Right ventricle myocardium superior (tissue), 1 donor: ENCODE measurements at regions not wholly inside any gene's neighbourhood (a gene's known extent, or its start where the extent isn't known, plus 50 kb on each side); places are given as distances from the start of the nearest gene placed in this dataset.
"Not testable (repeated sequence)": the region's sequence is repeated elsewhere in the genome, so short reads cannot be mapped to it uniquely, and the experiment has no call there.

Source experiments
- ATAC-seq: fragments of 200-7000 bp; cut with Tn5 transposase; one replicate; pipeline ENCODE4 v1.9.1; 2020; ENCODE audit warnings: mild to moderate bottlenecking; ENCODE audit not compliant: poor library complexity
- DNase-seq: peaks from one replicate; pipeline ENCODE4 v3.0.0-alpha.2; 2020
- intact Hi-C: fragments of 100-400 bp; cut with DNase I; formaldehyde crosslinking; loops from one replicate; pipeline ENCODE4 v1.11.2; 2022
- donor health status: DM: no; HTN: yes; CAD: no; lungs with severe emphysema.

DNA sequence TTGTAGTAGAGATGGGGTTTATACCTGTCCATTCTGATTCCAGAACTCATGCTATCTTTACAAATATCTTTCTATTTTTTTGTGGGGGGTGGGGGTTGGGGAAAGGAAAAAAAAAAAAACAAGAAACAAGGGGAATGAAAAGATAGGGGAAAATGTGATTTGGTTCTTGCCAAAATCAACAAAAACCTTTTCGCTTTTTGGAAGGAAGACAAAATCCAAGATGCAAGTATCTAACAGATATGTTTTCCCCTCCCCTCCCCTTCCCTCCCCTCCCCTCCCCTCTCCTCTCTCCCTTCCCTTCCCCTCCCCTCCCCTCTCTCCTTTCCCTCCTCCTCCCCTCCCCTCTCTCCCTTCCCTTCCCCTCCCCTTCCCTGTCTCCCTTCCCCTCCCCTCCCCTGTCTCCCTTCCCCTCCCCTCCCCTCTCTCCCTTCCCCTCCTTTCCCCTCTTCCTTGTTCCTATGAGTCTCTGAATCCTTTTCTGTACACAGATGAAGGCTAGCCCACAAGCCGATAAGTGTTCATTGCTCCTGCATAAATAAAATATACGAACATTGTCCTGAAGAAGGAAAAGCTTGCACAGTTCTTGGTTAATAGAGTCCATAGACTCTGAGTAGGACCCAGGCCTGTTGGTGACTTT is 551.9 kb downstream of the EDEM1 start:
- no peak for ATAC-seq
- intact Hi-C loops = no loop called here

DNA sequence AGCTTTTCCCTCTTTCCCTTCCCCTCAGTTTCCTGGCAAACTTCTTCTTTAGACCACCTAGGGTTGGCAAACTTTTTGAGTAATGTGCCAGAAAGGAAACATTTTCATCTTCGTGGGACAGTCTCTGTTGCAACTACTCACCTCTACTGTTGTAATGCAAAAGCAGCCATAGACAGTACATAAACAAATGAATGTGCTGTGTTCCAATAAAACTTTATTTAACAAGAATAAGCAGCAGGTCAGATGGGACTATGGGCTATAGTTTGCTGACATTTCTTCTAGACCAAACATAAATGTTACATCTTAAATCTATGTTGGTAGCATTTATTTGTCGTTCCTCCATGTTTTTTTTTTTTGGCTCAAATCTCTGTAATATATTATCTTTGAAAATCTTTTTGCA is 552.4 kb downstream of the EDEM1 start:
- intact Hi-C loops = no loop called here
- ATAC-seq (no peak), DNase-seq (no peak)

More for the DNA sequence above, 551.9 kb downstream of the EDEM1 start:
- no peak for DNase-seq

DNA sequence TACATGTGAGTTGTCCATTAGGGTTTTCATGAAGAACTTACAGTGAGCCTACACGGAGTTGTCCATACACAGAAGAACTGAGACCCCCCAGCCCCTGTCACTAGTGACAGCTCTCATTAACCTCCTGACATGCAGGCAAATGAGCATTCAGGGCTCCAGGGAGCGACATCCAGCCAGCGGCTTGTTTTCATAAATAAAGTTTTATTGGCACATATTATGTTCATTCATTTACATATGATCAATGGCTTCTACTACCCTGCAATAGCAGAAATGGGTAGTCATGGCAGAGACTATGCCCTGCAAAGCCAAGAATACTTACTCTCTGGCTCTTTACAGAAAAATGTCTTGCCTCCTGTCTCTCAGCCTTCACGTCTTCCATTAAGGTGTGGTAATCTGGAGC is 553.5 kb downstream of the EDEM1 start:
- DNase-seq (no peak), ATAC-seq (no peak)
- intact Hi-C loops = no loop called here

DNA sequence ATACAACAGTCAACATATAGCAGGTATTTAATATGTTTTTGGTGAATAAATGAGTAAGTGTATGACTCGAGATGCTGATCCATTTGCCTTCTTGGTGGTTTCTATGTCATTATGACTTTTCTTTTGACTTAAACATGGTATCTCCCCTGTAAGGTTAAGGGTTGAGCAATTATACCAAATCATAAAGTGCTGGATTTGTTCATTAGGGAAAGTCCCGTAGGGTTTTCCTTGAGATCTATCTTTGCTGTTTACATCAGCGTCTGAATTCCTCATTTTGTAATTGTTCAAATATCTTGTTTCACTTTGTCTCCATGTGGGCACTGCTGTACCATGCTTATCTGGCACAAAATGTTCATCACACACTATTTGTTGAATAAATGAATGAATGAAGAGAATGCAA is 562.6 kb downstream of the EDEM1 start:
- ATAC-seq (no peak), DNase-seq (no peak)
- intact Hi-C loops = no loop called here

DNA sequence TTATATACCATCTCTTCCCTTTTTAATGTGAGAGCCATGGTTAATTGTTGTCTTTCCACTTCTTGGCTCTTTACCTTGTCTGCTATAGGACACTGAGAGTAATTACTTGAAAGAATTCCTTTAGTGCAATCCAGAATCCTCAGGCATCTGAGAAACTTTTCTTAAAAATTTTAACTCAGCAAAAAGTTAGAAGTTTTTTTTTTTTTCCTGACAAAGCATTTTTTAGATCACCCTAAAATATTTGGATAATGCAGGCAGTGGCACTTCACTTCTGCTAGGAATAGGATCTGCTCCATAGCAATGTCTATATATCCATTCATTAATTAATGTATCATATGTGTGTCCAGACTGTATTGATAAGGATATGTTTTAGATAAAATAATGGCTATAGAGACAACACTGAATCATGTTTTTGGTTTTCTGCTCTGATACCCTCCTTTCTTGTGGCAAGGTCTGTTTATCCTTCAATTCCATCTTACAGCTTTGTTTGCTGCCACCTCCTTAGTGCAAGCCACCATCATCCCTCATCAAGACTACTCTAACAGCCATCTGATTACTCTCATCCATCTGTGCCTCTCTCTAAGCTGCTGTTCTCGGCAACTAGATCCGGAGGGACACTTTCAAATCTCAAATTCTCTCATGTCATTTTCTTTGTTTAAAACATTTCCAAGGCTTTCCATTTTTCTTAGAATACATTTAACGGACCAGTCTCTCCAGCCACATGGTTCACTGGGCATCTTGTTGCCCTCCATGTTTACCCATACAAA is 563.5 kb downstream of the EDEM1 start:
- intact Hi-C loops = no loop called here
- ATAC-seq = no peak

DNA sequence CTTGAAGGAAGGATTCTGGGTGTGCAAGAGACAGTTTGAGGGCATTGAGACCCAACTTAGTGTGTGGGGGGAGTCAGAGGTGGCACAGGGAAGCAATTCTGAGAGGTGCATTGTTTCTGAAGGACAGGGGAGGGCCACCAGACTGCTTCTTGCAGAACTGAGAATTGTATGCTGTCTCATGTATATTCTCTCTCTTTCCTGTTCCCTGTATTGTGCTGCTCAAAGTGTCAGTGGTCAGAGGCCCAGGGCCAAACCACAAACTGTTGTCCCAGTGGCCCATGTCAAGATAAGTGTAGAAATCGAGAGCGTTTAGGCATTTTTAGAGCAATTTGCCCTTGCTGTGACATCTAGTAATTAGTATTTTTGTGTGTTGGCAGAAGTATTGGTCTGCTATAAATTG is 567.1 kb downstream of the EDEM1 start:
- ATAC-seq = no peak
- intact Hi-C loops = no loop called here

More for the DNA sequence above, 563.5 kb downstream of the EDEM1 start:
- no peak for DNase-seq

DNA sequence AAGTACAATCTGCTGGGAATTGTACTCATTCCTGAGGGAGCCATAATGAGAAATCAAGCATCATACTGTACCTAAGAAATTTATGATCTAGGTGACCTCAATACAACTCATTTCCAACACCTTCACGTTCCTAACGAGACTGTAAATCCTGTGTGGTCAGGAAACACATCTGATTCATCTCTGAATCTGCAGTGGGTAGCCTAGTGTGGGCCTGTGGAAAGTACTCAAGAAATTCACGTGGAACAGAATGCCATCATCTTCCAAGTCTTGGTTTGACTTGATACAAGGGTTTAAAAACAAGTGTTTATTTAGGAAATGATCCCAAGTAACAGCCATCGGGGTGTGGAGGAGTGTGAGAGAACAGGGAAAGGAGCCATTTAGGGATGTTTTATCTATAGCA is 568.9 kb downstream of the EDEM1 start:
- intact Hi-C loops = no loop called here
- ATAC-seq (no peak), DNase-seq (no peak)

More for the DNA sequence above, 567.1 kb downstream of the EDEM1 start:
- DNase-seq = no peak

DNA sequence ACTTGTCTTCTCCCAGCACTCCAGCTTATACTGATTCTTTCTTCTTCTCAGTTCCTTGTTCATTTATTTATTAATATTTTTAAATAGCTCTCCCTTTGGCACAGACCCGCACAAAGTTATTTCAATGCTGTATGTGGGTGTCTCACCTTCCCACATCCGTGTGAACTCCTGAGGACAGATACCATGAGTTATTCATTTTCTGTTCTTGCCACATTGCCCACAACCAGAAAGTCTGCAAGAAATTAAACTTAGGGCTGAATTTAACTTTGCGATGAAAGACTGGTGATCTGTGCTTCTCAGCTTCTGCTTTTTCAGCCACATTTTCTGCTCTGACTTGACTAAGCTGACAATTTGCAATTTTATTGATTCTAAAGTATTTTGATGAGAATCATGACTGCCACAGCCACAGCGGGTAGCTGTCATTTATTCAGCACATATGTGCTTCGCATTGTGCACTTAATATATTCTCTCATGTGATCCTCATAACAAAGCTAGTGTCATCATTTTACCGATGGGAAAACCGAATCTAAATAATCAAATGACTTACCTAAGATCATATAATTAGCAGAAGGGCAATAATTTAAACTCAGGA is 569.8 kb downstream of the EDEM1 start:
- intact Hi-C loops = no loop called here
- DNase-seq (no peak), ATAC-seq (no peak)

DNA sequence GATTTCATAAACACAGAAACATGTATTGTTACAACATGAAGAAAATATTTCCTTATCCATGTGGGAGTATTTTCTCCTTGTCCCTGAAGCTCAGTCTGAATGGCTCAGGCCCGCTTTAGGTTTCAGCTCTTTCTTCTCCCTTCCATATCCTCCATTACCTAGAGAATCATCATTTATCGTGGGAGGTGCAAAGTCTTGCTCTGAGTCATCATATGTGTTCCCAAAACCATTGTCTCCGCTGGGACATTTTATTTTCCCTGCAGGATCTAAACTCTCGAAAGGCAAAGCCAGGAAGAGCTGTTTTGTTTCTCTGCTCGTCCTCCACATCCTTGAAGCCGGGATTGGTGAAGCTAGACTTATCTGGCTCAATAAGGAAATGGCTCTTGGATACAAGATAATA is 571.2 kb downstream of the EDEM1 start:
- intact Hi-C loops = no loop called here
- DNase-seq (no peak), ATAC-seq (no peak)

DNA sequence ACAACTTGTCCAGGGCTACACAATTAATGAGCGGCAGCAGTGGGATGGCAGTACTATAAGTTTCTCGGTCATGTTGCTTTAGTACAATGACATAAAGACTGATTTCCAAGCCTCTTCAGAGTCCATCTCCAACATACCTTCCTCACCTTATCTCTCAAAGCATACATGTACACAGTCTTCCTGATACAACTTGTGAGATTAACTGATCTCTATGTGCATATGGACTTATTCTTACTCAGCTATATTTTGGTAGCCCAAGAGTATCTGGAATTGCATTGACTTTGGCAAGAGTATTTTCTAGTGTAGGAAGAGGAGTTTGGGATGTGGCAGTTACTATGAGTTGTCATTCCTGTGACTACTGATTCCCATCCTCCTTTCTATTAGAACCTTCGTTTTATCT is 575.0 kb downstream of the EDEM1 start:
- DNase-seq = no peak
- intact Hi-C loops = no loop called here
- ATAC-seq = no peak

DNA sequence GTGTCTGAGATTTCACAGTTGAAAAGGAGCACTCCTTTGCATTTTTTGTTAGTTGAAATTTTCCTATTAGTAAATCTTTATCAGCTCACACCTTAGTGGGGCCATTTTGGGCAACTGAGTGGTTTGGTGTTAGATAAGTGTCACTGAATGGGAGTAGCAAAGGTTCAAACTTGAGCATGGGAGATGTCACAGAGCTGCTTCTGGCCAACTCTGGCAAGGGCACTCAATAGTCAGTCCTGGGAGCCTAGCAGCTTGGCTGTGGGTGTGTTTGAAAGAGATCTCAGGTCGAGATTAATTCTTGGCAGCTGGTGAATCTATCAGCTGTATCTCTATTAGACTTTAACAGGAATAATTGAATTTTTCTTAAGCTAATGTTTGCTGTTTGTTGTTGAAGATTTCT is 579.3 kb downstream of the EDEM1 start:
- intact Hi-C loops = no loop called here
- ATAC-seq = no peak
- DNase-seq = no peak

DNA sequence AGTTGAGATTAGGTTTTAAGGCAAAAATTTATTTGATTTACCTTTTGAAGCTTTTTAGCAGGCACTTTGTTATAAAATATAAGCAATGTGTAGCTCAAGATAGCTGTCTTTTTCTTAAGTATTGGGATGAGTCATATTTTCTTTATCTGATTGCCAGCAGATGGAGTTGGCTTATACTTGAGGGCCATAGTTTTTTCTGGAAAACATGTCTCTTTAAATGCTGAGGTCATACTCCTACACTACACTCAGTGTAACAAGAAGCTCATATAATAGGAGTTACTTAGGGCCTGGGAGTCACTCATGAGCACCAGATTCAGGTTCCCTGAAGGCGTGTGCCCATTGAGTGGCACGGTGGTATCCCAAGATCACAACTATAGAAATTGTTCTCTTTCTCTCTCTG is 579.8 kb downstream of the EDEM1 start:
- intact Hi-C loops = no loop called here
- ATAC-seq (no peak), DNase-seq (no peak)

DNA sequence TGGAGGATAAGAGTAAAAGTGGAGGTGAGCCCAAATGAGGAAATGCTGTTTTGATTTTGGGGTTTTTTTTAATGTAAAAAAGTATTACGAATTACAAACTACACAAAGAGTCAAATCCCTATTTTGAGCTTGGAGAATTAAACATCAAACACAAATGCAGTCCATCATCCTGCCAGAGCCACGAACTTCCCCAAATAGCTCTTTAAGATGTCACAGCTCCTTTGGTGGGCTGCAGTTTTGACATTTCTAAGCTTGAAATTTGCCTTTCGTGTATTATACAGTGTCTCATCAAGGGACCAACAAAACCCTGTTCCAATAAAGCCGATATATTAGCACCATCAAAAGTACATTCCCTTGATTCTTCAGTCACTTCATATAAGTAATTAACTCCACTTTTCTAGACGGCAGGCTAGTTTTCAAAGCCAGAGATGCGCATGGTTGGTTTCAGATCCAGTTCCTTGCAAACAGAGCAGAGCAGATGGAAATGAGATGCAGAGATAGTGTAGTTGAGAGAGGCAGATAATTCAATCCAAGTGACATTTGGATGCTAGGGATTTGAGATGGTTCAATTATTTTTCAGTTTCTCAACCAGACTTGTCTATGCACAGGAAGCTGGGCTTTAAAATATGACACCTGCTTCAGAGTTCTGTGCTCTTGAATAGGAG is 580.9 kb downstream of the EDEM1 start:
- ATAC-seq (no peak), DNase-seq (no peak)
- intact Hi-C loops = no loop called here

DNA sequence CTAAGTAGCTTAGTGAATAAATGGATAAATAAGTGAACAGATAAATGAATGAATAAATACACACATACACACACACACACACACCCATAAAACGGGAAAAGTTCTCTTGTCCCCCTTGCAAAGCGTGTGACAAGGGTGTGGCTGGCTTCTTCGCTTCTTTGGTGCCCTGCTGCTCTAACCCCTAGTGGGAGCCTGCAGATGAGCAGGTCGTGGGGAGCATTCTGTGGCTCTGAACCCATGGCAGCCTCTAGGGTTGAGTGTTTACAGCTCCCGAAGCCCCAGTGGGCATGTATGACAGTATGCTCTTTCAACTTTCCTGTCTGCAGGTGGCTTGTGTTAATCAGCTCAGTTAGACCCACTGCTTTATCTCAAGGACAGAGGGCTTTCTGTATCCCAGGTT is 582.3 kb downstream of the EDEM1 start:
- ATAC-seq (no peak), DNase-seq (no peak)
- intact Hi-C loops = no loop called here

DNA sequence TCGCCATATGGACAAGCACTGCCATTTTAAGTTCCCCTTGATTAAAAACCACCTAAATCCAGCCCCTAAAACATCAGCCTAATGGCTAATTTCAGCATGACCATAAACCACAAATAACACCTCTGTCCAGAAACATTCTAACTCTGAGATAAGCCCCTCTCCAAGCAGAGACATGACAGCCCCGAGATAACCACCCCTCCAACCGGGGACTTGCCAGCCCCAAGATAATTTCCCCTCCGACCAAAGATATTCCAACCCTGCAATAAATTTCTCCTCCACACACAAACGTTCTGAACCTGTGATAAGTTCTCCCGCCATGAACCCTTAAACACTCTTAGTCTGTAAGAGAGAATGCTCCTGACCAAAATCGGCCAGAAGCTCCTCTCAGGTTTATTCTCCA is 586.8 kb downstream of the EDEM1 start:
- ATAC-seq = no peak
- intact Hi-C loops = no loop called here
- DNase-seq = no peak

DNA sequence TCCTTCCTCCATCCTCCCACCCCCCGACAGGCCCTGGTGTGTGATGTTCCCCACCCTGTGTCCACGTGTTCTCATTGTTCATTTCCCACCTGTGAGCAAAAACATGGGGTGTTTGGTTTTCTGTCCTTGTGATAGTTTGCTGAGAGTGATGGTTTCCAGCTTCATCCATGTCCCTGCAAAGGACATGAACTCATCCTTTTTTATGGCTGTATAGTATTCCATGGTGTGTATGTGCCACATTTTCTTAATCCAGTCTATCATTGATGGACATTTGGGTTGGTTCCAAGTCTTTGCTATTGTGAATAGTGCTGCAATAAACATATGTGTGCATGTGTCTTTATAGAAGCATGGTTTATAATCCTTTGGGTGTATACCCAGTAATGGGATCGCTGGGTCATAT is 587.6 kb downstream of the EDEM1 start:
- DNase-seq, ATAC-seq, intact Hi-C loops: not testable (repeated sequence)

DNA sequence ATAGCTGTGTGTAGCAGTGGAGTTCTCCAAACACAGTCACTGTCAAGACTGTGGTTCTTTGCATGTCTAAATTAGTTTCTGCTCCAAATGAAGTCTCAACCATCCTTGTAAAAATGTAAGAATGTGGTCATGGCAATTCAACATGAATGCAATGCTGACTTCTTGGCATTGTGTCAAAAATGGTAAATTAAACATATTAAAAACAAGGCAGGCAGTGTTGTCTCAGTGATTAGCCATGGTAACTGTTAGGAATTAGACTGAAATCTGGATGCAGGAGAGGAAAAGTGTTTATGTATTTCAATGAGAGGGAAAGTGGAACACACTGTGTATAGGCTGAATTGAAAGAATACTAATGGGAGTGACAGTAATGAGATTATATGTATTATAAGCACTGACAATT is 597.2 kb downstream of the EDEM1 start:
- ATAC-seq (no peak), DNase-seq (no peak)
- intact Hi-C loops = no loop called here

DNA sequence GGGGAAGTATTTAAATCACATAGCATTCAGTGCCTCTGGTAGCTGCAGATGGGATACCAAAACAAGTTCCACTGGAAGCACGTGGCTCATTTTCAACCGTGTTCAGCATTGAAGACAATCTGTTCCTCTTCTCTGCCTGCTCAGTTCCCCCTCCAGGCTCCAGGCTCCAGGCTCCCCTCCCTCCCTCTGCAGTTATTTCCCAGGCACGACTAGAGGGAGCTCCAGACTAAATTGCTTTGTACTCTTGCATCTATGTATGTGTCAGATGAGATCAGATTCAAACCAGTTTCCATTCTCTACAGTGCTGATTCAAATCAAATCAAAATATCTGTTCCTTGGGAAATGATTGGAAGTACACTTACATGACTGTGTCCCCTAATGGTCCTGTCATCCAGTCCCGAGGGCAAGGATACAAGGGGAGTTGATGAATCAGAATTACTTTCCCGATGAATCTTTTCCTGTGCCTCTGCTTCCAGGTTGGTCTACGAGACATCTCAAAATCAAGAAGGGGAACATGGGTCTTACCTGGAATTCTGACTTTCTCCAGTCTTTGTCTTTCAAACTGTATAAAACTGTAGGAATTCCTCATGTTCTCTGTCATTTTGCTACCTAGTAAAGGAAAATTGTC is 600.5 kb downstream of the EDEM1 start:
- intact Hi-C loops = no loop called here
- ATAC-seq = peak; percentile 34
- DNase-seq = peak; percentile 44

DNA sequence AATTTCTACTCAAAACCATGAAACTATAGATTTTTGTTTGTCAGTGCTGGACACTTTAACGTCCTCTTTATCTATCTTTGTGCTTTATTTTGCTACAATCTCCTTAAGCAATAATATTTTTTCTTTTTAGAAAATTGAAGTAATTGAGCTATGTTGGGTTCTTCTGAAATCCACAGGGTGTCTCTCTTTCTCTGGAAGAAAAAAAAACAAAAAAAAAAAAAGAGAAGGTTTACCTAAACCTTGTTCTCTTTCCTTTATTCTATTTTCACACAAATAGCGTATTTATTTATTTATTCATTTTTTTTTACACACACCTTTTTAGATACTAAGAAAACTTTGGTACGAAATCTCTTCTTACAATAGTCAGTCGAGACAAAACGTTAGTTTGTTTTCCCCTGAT is 601.0 kb downstream of the EDEM1 start:
- DNase-seq = no peak
- intact Hi-C loops = no loop called here
- ATAC-seq = no peak
